GM10248 (cell line): ENCODE measurements at regions not wholly inside any gene's neighbourhood (a gene's known extent, or its start where the extent isn't known, plus 50 kb on each side); places are given as distances from the start of the nearest gene placed in this dataset.

ENCODE experiments used
- CTCF ChIA-PET: fragments of 300-600 bp; sonication (Branson Sonifier 250); formaldehyde crosslinking; extraction: SDS; loops from one replicate; lab custom pipeline; 2021; ENCODE audit warnings: antibody characterized with exemption; lab: Yijun Ruan, JAX
- POLR2A ChIA-PET: fragments of 350-650 bp; sonication (Branson Sonifier 250); formaldehyde crosslinking; extraction: SDS; loops from one replicate; lab custom pipeline; 2020; ENCODE audit warnings: antibody characterized with exemption; lab: Yijun Ruan, JAX
- DNase-seq: peaks from one replicate; pipeline ENCODE4 v3.0.0; 2012; ENCODE audit errors: extremely low spot score
- CTCF ChIP-seq: IDR thresholded peaks from 2 replicates; pipeline ENCODE4 v1.5.1; 2012; ENCODE audit warnings: mild to moderate bottlenecking, low read depth; ENCODE audit errors: extremely low read depth, missing control alignments, control extremely low read depth

GRCh38 chr7:136058546-136058945, 81.4 kb upstream of the MTPN start:
- ChIA-PET CTCF (interaction anchor here (0.8 kb wide), 2 partner anchors 11 kb away, joined by 3 read pairs; no protein-coding TSS in a partner anchor), POLR2A (no interaction called here)
- TF ChIP-seq CTCF = no peak
- no peak for DNase-seq

GRCh38 chr7:136057509-136057908, 80.3 kb upstream of the MTPN start:
- ChIA-PET POLR2A (no interaction called here), CTCF (no interaction called here)
- TF ChIP-seq CTCF = no peak
- DNase-seq = no peak

- TF ChIP-seq CTCF = no peak
- no peak for DNase-seq
- CTCF ChIA-PET = no interaction called here
- POLR2A ChIA-PET = no interaction called here
Observed at GRCh38 chr7:136056651-136057231, 79.6 kb upstream of the MTPN start.

- POLR2A ChIA-PET = no interaction called here
- no peak for DNase-seq
- CTCF ChIA-PET = interaction anchor here (1.2 to 1.5 kb wide), 2 partner anchors 11 to 16 kb away, joined by 3 to 5 read pairs; no protein-coding TSS in a partner anchor
- TF ChIP-seq CTCF = no peak
Observed at GRCh38 chr7:136055266-136055665, 78.1 kb upstream of the MTPN start.

GRCh38 chr7:136053689-136054485, 76.7 kb upstream of the MTPN start:
- no peak for DNase-seq
- no peak for TF ChIP-seq CTCF
- POLR2A ChIA-PET = no interaction called here
- CTCF ChIA-PET = interaction anchor here (1.3 to 1.5 kb wide), 3 partner anchors 9 to 61 kb away, joined by 3 to 4 read pairs (median 4); no protein-coding TSS in a partner anchor

GRCh38 chr7:136051203-136051928, 74.2 kb upstream of the MTPN start:
- DNase-seq = no peak
- POLR2A ChIA-PET = no interaction called here
- CTCF ChIA-PET = no interaction called here

More at GRCh38 chr7:136051203-136051928, 74.2 kb upstream of the MTPN start:
- TF ChIP-seq CTCF = no peak
